ENCODE measurements at regions not wholly inside any gene's neighbourhood (a gene's known extent, or its start where the extent isn't known, plus 50 kb on each side); places are given as distances from the start of the nearest gene placed in this dataset.
"Not testable (repeated sequence)": the region's sequence is repeated elsewhere in the genome, so short reads cannot be mapped to it uniquely, and the experiment has no call there.

DNA sequence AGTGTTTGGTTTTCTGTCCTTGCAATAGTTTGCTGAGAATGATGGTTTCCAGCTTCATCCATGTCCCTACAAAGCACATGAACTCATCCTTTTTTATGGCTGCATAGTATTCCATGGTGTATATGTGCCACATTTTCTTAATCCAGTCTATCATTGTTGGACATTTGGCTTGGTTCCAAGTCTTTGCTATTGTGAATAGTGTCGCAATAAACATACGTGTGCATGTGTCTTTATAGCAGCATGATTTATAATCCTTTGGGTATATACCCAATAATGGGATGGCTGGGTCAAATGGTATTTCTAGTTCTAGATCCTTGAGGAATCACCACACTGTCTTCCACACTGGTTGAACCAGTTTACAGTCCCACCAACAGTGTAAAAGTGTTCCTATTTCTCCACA, 269.8 kb upstream of the DCN start:
- not testable (repeated sequence) for H3K27ac Mint-ChIP-seq; H3K4me1 Mint-ChIP-seq (ENCODE audit: low read depth); H3K27me3 Mint-ChIP-seq; H3K9me3 Mint-ChIP-seq; H3K4me3 Mint-ChIP-seq; H3K36me3 Mint-ChIP-seq (ENCODE audit: low read depth); DNase-seq

GRCh38 chr12:91441993-91442952, 259.7 kb upstream of the DCN start:
- no peaks in the 10 kb centered on the region for H3K9me3 Mint-ChIP-seq
- no peak for DNase-seq
- H3K4me3 Mint-ChIP-seq, result no peak overlapping the region
- H3K27me3 Mint-ChIP-seq, result no peaks in the 10 kb centered on the region
- peaks cover 7% of the 10 kb centered on the region for H3K4me1 Mint-ChIP-seq (ENCODE audit: low read depth)
- H3K36me3 Mint-ChIP-seq (ENCODE audit: low read depth), result no peaks in the 10 kb centered on the region
- H3K27ac Mint-ChIP-seq, result no peak overlapping the region

DNA sequence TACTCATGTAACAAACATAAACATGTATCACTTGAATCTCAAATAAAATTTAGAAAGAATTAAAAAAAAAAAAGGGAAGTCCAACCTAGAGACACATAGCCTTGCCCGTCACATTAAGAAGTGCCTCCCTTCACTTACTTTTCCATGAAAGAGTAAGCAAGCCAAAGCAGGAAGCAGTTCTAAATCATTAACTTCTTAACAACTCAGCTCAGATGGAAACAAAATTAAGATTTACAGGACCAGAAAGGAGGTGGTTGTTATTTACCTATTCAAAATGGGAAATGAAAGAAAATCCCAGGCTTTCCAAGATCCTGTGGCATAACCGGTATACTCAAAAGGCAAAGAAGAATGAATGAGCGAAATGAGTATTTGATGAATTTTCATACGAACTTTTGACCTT, 258.6 kb upstream of the DCN start:
- Mint-ChIP-seq H3K27ac (no peak overlapping the region), H3K27me3 (no peaks in the 10 kb centered on the region)
- DNase-seq, result no peak

DNA sequence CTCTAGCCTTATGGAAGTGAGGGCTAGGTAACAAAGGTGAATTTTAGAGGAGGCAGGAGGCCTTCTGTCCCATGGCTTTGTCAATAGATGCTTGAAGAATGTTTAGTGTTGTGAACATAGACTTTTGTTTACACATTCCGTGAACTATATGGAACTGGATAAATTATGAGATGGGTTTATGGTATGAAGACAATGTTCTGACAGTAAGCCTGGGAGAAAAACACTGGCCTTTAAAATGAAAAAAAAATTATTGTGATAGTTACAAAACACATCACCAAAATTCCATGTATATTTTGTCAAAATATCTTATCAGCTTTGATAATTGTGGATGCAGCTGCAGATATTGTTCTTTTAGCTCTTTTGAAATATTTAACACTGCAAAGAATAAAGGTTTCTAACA, 251.5 kb upstream of the DCN start:
- no peaks in the 10 kb centered on the region for H3K36me3 Mint-ChIP-seq (ENCODE audit: low read depth)
- peaks cover 12% of the 10 kb centered on the region for H3K4me1 Mint-ChIP-seq (ENCODE audit: low read depth)
- H3K4me3 Mint-ChIP-seq, result no peak overlapping the region
- DNase-seq, result no peak
- no peaks in the 10 kb centered on the region for H3K9me3 Mint-ChIP-seq
- H3K27ac Mint-ChIP-seq, result no peak overlapping the region
- no peaks in the 10 kb centered on the region for H3K27me3 Mint-ChIP-seq

More for the DNA sequence above, 258.6 kb upstream of the DCN start:
- Mint-ChIP-seq H3K4me3 (no peak overlapping the region), H3K36me3 (ENCODE audit: low read depth) (no peaks in the 10 kb centered on the region), H3K9me3 (no peaks in the 10 kb centered on the region), H3K4me1 (ENCODE audit: low read depth) (peaks cover 7% of the 10 kb centered on the region)

GRCh38 chr12:91432755-91433154, 250.1 kb upstream of the DCN start:
- peaks cover 5% of the 10 kb centered on the region for H3K4me1 Mint-ChIP-seq (ENCODE audit: low read depth)
- H3K4me3 Mint-ChIP-seq, result no peak overlapping the region
- no peaks in the 10 kb centered on the region for H3K9me3 Mint-ChIP-seq
- no peak for DNase-seq
- H3K27ac Mint-ChIP-seq, result no peak overlapping the region
- H3K36me3 Mint-ChIP-seq (ENCODE audit: low read depth), result no peaks in the 10 kb centered on the region
- no peaks in the 10 kb centered on the region for H3K27me3 Mint-ChIP-seq

DNA sequence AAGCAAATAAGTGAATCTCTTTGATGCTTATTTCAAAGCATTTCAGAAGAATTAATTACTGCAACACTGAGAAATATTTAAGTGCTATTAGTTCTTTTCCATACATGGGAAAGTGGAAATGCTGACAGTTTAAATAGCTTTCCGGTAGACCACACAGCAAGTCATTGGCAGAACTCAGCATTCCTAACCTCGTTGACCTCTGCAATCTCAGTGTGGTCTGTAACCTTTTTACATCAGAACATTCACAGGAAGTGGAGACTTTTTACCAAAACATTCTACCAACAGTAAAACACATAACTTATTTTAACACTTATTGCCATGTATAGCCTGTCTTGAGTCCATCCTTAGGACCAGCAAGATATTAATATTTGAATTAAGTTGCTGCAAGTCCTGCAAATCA, 249.5 kb upstream of the DCN start:
- H3K4me1 Mint-ChIP-seq (ENCODE audit: low read depth), result peaks cover 5% of the 10 kb centered on the region
- H3K9me3 Mint-ChIP-seq, result no peaks in the 10 kb centered on the region
- no peak overlapping the region for H3K27ac Mint-ChIP-seq
- H3K4me3 Mint-ChIP-seq, result no peak overlapping the region
- H3K36me3 Mint-ChIP-seq (ENCODE audit: low read depth), result no peaks in the 10 kb centered on the region
- DNase-seq, result no peak
- H3K27me3 Mint-ChIP-seq, result no peaks in the 10 kb centered on the region

DNA sequence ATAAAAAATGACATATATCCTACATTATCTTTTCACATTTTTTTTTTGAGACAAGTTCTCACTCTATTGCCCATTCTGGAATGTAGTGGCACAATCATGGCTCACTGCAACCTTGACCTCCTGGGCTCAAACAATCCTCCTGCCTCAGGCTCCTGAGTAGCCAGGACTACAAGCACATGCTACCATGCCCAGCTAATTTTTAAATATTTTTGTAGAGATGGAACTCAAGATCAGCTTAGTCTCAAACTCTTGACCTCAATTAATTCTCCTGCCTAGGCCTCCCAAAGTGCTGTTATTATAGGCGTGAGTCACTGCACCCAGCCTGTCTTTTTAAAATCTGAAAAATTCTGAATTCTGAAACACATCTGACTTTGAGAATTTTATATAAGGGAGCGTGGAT, 241.9 kb upstream of the DCN start:
- H3K27ac Mint-ChIP-seq, result no peak overlapping the region
- no peak for DNase-seq
- H3K4me3 Mint-ChIP-seq, result no peak overlapping the region
- H3K27me3 Mint-ChIP-seq, result no peaks in the 10 kb centered on the region
- no peaks in the 10 kb centered on the region for H3K4me1 Mint-ChIP-seq (ENCODE audit: low read depth)
- H3K36me3 Mint-ChIP-seq (ENCODE audit: low read depth), result no peaks in the 10 kb centered on the region
- H3K9me3 Mint-ChIP-seq, result no peaks in the 10 kb centered on the region

- H3K4me3 Mint-ChIP-seq, result no peak overlapping the region
- H3K36me3 Mint-ChIP-seq (ENCODE audit: low read depth), result no peaks in the 10 kb centered on the region
- DNase-seq, result no peak
- no peak overlapping the region for H3K27ac Mint-ChIP-seq
- H3K9me3 Mint-ChIP-seq, result no peaks in the 10 kb centered on the region
- no peaks in the 10 kb centered on the region for H3K27me3 Mint-ChIP-seq
- H3K4me1 Mint-ChIP-seq (ENCODE audit: low read depth), result no peaks in the 10 kb centered on the region
These were observed 241.1 kb upstream of the DCN start for GRCh38 chr12:91423693-91424050.

- no peak overlapping the region for H3K27ac Mint-ChIP-seq
- H3K36me3 Mint-ChIP-seq (ENCODE audit: low read depth), result no peaks in the 10 kb centered on the region
- H3K4me3 Mint-ChIP-seq, result no peak overlapping the region
- no peaks in the 10 kb centered on the region for H3K4me1 Mint-ChIP-seq (ENCODE audit: low read depth)
- H3K9me3 Mint-ChIP-seq, result no peaks in the 10 kb centered on the region
- H3K27me3 Mint-ChIP-seq, result no peaks in the 10 kb centered on the region
- no peak for DNase-seq
These were observed 240.4 kb upstream of the DCN start for GRCh38 chr12:91422811-91423692.

GRCh38 chr12:91422127-91422526, 239.5 kb upstream of the DCN start:
- Mint-ChIP-seq H3K4me3 (no peak overlapping the region), H3K27ac (no peak overlapping the region), H3K4me1 (ENCODE audit: low read depth) (no peaks in the 10 kb centered on the region), H3K27me3 (no peaks in the 10 kb centered on the region), H3K9me3 (no peaks in the 10 kb centered on the region), H3K36me3 (ENCODE audit: low read depth) (no peaks in the 10 kb centered on the region)
- DNase-seq, result no peak

- DNase-seq, result no peak
- no peaks in the 10 kb centered on the region for H3K36me3 Mint-ChIP-seq (ENCODE audit: low read depth)
- H3K4me1 Mint-ChIP-seq (ENCODE audit: low read depth), result no peaks in the 10 kb centered on the region
- H3K9me3 Mint-ChIP-seq, result no peaks in the 10 kb centered on the region
- no peak overlapping the region for H3K27ac Mint-ChIP-seq
- H3K4me3 Mint-ChIP-seq, result no peak overlapping the region
- H3K27me3 Mint-ChIP-seq, result no peaks in the 10 kb centered on the region
These were observed 237.2 kb upstream of the DCN start for GRCh38 chr12:91419809-91420208.

GRCh38 chr12:91418221-91419090, 235.8 kb upstream of the DCN start:
- Mint-ChIP-seq H3K27me3 (no peaks in the 10 kb centered on the region), H3K4me3 (no peak overlapping the region), H3K9me3 (no peaks in the 10 kb centered on the region), H3K27ac (no peak overlapping the region), H3K36me3 (ENCODE audit: low read depth) (no peaks in the 10 kb centered on the region), H3K4me1 (ENCODE audit: low read depth) (no peaks in the 10 kb centered on the region)
- no peak for DNase-seq

DNA sequence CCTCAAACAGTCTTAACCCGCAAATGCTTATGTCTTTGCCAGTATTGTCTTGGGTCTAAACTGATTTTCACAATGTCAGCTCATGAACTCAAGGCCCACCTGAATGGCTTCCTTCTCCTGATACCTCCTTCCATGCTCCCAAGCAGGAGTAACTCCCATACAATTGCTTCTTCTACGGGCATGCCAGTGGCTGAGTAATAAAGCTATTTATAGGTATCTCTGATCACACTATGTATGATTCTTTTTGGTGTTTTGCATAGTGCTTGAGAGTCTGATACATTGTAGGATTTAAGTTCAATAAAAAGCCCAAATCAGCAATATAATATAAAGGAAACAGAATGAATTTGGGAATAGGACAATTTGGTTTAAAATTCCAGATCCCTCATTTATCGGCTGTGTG, 235.0 kb upstream of the DCN start:
- Mint-ChIP-seq H3K27ac (no peak overlapping the region), H3K9me3 (no peaks in the 10 kb centered on the region), H3K4me3 (no peak overlapping the region), H3K27me3 (no peaks in the 10 kb centered on the region), H3K4me1 (ENCODE audit: low read depth) (no peaks in the 10 kb centered on the region), H3K36me3 (ENCODE audit: low read depth) (no peaks in the 10 kb centered on the region)
- DNase-seq, result no peak

GRCh38 chr12:91414636-91415035, 232.0 kb upstream of the DCN start:
- Mint-ChIP-seq H3K4me3 (no peak overlapping the region), H3K9me3 (no peaks in the 10 kb centered on the region), H3K27me3 (no peaks in the 10 kb centered on the region), H3K36me3 (ENCODE audit: low read depth) (no peaks in the 10 kb centered on the region), H3K27ac (no peak overlapping the region), H3K4me1 (ENCODE audit: low read depth) (no peaks in the 10 kb centered on the region)
- no peak for DNase-seq

Measured in activated T-cell treated with anti-CD3 and anti-CD28 coated beads, Interleukin-2, amount 50 U/mL, for 24 hours (primary cell).